AG04450 (cell line): ENCODE measurements at regions not wholly inside any gene's neighbourhood (a gene's known extent, or its start where the extent isn't known, plus 50 kb on each side); places are given as distances from the start of the nearest gene placed in this dataset.

Experiments used
- CTCF ChIA-PET: fragments of 300-600, 350-600 bp; formaldehyde crosslinking; extraction: SDS; loops from one replicate; lab custom pipeline; 2022; ENCODE audit warnings: antibody characterized with exemption, inconsistent platforms; lab: Charles Lee
- POLR2A ChIA-PET: fragments of 350-600 bp; formaldehyde crosslinking; extraction: SDS; loops from one replicate; lab custom pipeline; 2021; ENCODE audit warnings: antibody characterized with exemption, inconsistent platforms; lab: Yijun Ruan, JAX
- DNase-seq: peaks from one replicate; pipeline ENCODE4 v3.0.0-alpha.2; 2011; ENCODE audit warnings: low read depth, low spot score
- H3K27ac ChIP-seq: one replicate; pipeline ENCODE4 v1.5.1; 2012; ENCODE audit warnings: low read depth, low read length, control low read depth
- H3K27me3 ChIP-seq: one replicate; pipeline ENCODE4 v1.6.0; 2012; ENCODE audit warnings: low read length; ENCODE audit not compliant: control insufficient read depth, insufficient read depth
- H3K4me3 ChIP-seq: 2 replicates; pipeline ENCODE4 v1.5.1; 2011; ENCODE audit warnings: mild to moderate bottlenecking, low read depth, low read length, control low read depth
- H3K9me3 ChIP-seq: 2 replicates; pipeline ENCODE4 v1.5.1; 2012; ENCODE audit warnings: low read length; ENCODE audit not compliant: control insufficient read depth, insufficient read depth
- TF ChIP-seq, protein P1 (sequence below): IDR thresholded peaks from 2 replicates; pipeline ENCODE4 v1.5.1; 2011; ENCODE audit warnings: low read depth, low read length, control low read depth, inconsistent platforms

DNA sequence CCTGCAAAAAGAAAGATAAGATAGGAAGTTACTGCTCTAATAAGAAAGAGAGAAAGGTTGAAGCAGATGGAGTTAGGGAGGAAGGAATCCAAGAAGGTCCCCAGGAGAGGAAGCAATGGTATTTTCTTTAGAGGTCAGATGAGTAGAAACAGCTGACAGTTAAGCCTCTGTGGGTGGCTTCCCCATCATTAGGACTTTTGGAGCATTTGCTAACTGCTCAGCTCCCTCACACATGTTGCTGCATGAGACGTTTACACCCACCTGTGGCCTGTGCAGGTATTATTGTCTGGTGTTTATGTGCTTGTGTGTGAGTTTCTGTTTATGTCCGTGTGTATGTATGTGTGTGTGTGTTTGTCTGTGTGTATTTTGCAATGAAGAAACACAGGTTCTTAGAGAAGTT is 346.8 kb downstream of the RAB28 start:
- TF ChIP-seq, protein P1, sequence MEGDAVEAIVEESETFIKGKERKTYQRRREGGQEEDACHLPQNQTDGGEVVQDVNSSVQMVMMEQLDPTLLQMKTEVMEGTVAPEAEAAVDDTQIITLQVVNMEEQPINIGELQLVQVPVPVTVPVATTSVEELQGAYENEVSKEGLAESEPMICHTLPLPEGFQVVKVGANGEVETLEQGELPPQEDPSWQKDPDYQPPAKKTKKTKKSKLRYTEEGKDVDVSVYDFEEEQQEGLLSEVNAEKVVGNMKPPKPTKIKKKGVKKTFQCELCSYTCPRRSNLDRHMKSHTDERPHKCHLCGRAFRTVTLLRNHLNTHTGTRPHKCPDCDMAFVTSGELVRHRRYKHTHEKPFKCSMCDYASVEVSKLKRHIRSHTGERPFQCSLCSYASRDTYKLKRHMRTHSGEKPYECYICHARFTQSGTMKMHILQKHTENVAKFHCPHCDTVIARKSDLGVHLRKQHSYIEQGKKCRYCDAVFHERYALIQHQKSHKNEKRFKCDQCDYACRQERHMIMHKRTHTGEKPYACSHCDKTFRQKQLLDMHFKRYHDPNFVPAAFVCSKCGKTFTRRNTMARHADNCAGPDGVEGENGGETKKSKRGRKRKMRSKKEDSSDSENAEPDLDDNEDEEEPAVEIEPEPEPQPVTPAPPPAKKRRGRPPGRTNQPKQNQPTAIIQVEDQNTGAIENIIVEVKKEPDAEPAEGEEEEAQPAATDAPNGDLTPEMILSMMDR: no peak
- H3K27me3 ChIP-seq: no peaks in the 10 kb centered on the region
- CTCF ChIA-PET: no interaction called here
- DNase-seq: no peak
- H3K4me3 ChIP-seq: no peak overlapping the region
- peaks cover 6% of the 10 kb centered on the region; the same call in 1 of the 2 replicates for H3K9me3 ChIP-seq
- no peak overlapping the region for H3K27ac ChIP-seq
- POLR2A ChIA-PET: no interaction called here

DNA sequence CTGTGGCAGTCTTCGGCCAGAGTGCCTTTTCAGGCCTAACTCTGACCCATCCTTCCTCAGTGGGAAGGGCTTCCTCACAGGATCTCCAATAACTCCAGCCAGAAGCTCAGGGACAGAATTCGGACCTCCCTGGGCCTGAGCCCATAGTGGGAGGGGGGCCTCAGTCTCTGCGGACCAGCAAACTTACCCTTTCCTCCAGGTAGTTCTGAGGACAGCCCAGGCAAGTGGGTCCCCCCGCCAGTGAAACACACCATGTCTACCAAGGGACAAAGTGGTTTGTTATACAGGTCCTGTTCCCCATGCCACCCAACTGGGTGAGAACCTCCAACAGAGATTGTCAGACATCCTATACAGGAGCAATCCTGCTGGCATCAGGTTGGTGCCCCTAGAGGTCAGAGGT is 350.4 kb downstream of the RAB28 start:
- ChIA-PET POLR2A (no interaction called here), CTCF (no interaction called here)
- H3K4me3 ChIP-seq: no peak overlapping the region
- no peaks in the 10 kb centered on the region for H3K27me3 ChIP-seq
- H3K9me3 ChIP-seq: peaks cover 6% of the 10 kb centered on the region; the same call in 1 of the 2 replicates
- TF ChIP-seq, protein P1: no peak
- no peak for DNase-seq
- no peak overlapping the region for H3K27ac ChIP-seq

DNA sequence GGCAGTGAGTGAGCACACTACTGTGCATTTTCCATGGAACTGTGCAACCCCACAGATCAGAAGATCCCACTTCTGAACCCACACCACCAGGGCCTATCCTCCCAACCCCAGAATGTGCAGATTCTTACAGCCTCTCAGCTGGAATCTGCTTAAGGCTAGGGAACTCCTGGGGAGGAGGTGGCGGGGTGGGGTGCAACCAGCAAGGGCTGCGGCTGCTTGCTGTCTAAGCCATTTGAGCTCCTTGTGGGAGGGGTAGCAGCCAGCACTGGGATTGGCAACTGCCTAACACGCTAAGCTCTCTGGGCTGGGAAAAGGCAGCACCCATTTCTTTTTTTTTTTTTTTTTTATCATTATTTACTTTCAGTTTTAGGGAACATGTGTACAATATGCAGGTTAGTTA is 353.3 kb downstream of the RAB28 start:
- CTCF ChIA-PET: interaction anchor here (0.7 kb wide), 2 partner anchors 70 to 185 kb away, joined by 3 to 5 read pairs; no protein-coding TSS in a partner anchor
- POLR2A ChIA-PET: no interaction called here

DNA sequence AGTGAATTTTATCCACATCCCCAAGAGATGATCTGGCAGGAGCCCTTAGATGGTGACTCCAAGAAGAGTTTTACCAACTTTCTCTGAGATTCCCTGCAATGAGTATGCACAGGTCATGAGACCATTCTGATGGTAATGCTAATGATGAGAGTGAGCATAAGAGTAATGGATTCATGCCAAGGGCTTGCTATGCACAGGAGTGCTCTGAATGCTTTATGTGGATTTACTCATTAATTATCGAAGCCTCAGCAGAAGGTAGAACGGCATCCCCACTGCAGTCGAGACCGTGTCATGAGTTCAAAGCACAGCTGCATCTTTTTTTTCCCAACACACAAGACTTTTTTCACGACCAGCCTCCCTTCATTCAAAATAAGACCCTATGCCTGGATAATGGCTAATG is 355.0 kb downstream of the RAB28 start:
- Histone ChIP-seq H3K9me3 (peaks cover 6% of the 10 kb centered on the region; the same call in 1 of the 2 replicates), H3K4me3 (no peak overlapping the region), H3K27ac (no peak overlapping the region), H3K27me3 (no peaks in the 10 kb centered on the region)
- POLR2A ChIA-PET: no interaction called here
- TF ChIP-seq, protein P1: no peak
- CTCF ChIA-PET: no interaction called here
- no peak for DNase-seq

More for the DNA sequence above, 353.3 kb downstream of the RAB28 start:
- no peak for DNase-seq
- Histone ChIP-seq H3K27ac (no peak overlapping the region), H3K4me3 (no peak overlapping the region), H3K27me3 (no peaks in the 10 kb centered on the region), H3K9me3 (peaks cover 6% of the 10 kb centered on the region; the same call in 1 of the 2 replicates)
- TF ChIP-seq, protein P1: no peak

DNA sequence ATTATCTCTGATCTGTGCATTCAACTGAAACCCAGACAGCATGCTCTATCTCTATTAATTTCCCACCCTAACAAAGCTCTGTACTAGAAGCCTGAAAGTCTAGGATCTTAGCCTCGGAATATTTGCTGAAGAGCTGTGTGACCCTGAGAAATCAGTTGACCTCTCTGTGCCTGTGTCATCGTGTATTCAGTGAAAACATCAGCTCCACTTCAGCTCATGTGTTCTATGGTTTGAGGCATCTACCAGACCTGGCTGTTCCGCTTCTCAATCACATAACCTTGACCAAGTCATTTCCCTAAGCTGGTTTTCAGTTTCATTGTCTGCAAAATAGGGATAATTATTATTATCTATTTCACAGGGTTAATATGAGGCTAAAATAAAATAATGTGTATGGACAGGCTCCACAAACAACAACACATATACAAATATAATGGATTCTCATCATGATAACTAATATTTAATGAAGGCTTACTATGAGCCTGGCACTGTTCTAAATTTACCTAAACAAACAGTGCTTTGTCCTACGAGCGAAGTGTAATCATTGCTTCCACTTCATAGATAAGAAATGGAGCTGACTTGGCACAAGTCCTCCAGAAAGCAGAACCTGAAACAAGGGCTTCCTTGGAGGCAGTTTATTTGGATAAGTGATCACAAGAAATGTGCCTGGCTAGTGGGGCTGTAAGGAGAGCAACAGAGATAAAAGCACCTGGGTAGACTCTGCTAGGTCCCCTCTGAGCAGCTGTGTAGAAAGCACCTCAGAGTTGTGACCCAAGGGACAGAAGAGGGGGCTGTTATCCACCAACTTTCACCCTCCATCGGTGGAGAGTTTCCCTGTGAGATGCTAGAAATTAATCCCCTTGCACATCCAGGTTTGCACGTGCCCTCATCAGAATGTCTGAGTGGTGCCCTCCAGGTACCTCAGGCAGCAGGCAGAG is 356.9 kb downstream of the RAB28 start:
- H3K4me3 ChIP-seq: no peak overlapping the region
- H3K27ac ChIP-seq: no peak overlapping the region
- ChIA-PET POLR2A (no interaction called here), CTCF (interaction anchor here (0.6 kb wide), 1 partner anchor 16 kb away, joined by 6 read pairs; no protein-coding TSS in a partner anchor)
- H3K9me3 ChIP-seq: no peaks in the 10 kb centered on the region
- no peaks in the 10 kb centered on the region for H3K27me3 ChIP-seq
- no peak for DNase-seq
- TF ChIP-seq, protein P1: no peak
